ENCODE measurements at regions not wholly inside any gene's neighbourhood (a gene's known extent, or its start where the extent isn't known, plus 50 kb on each side); places are given as distances from the start of the nearest gene placed in this dataset.
"Not testable (repeated sequence)": the region's sequence is repeated elsewhere in the genome, so short reads cannot be mapped to it uniquely, and the experiment has no call there.

- ATAC-seq; H3K4me3 ChIP-seq; DNase-seq; H3K36me3 ChIP-seq; intact Hi-C loops (cut with DNase I); H3K4me1 ChIP-seq; H3K27ac ChIP-seq; H3K27me3 ChIP-seq (ENCODE audit: low read depth): not testable (repeated sequence)
- peaks cover 38% of the 10 kb centered on the region for H3K9me3 ChIP-seq
These were observed 91.3 kb downstream of the OR4A5 start for GRCh38 chr11:54797906-54798305.

- H3K27ac ChIP-seq: no peak overlapping the region
- intact Hi-C loops (cut with DNase I): no loop called here
- DNase-seq: no peak
- H3K36me3 ChIP-seq: no peaks in the 10 kb centered on the region
- no peak overlapping the region for H3K4me3 ChIP-seq
- no peak for TF ChIP-seq CTCF (IDR thresholded peaks at IDR 0.05)
- peaks cover 53% of the 10 kb centered on the region for H3K9me3 ChIP-seq
- no peaks in the 10 kb centered on the region for H3K4me1 ChIP-seq
- no peaks in the 10 kb centered on the region for H3K27me3 ChIP-seq (ENCODE audit: low read depth)
- no peak for ATAC-seq
These were observed 126.0 kb downstream of the OR4A5 start for GRCh38 chr11:54832676-54833075.

GRCh38 chr11:54855047-54855446 is 148.4 kb downstream of the OR4A5 start:
- DNase-seq; H3K4me1 ChIP-seq; H3K27ac ChIP-seq; ATAC-seq; intact Hi-C loops (cut with DNase I); H3K36me3 ChIP-seq; H3K4me3 ChIP-seq; H3K27me3 ChIP-seq (ENCODE audit: low read depth): not testable (repeated sequence)
- H3K9me3 ChIP-seq: peaks cover 69% of the 10 kb centered on the region

Data from lower lobe of right lung (tissue), 2 donors.